NCI-H1105 treated with DMSO at 0.1 percent for 48 hours (cell line): ENCODE measurements at regions not wholly inside any gene's neighbourhood (a gene's known extent, or its start where the extent isn't known, plus 50 kb on each side); places are given as distances from the start of the nearest gene placed in this dataset.

ENCODE experiments used
- DNase-seq: peaks from one replicate; lab custom pipeline; 2025; lab: John Stamatoyannopoulos, UW

- peak; percentile 92 for DNase-seq
Observed at GRCh38 chr14:71497645-71498086, 434.6 kb upstream of the RGS6 start.

- DNase-seq: no peak
Observed at GRCh38 chr14:71498212-71498611, 434.0 kb upstream of the RGS6 start.

- no peak for DNase-seq
Observed at GRCh38 chr14:71499018-71499417, 433.2 kb upstream of the RGS6 start.

- DNase-seq: no peak
Observed at GRCh38 chr14:71507681-71508080, 424.5 kb upstream of the RGS6 start.

- no peak for DNase-seq
Observed at GRCh38 chr14:71508901-71509300, 423.3 kb upstream of the RGS6 start.

GRCh38 chr14:71511152-71511551 lies 421.1 kb upstream of the RGS6 start:
- no peak for DNase-seq

GRCh38 chr14:71514941-71515919 lies 417.0 kb upstream of the RGS6 start:
- peak; percentile 57 for DNase-seq

GRCh38 chr14:71521238-71522135 lies 410.7 kb upstream of the RGS6 start:
- no peak for DNase-seq

- DNase-seq: no peak
Observed at GRCh38 chr14:71523630-71524319, 408.5 kb upstream of the RGS6 start.

GRCh38 chr14:71524320-71524982 lies 407.8 kb upstream of the RGS6 start:
- no peak for DNase-seq

GRCh38 chr14:71525663-71526221 lies 406.5 kb upstream of the RGS6 start:
- DNase-seq: no peak

GRCh38 chr14:71526388-71526787 lies 405.8 kb upstream of the RGS6 start:
- no peak for DNase-seq

GRCh38 chr14:71527838-71528237 lies 404.4 kb upstream of the RGS6 start:
- DNase-seq: no peak

GRCh38 chr14:71529848-71530247 lies 402.4 kb upstream of the RGS6 start:
- no peak for DNase-seq

- DNase-seq: no peak
Observed at GRCh38 chr14:71532344-71532743, 399.9 kb upstream of the RGS6 start.

- DNase-seq: no peak
Observed at GRCh38 chr14:71532790-71533189, 399.4 kb upstream of the RGS6 start.

- DNase-seq: no peak
Observed at GRCh38 chr14:71533390-71533789, 398.8 kb upstream of the RGS6 start.

- DNase-seq: no peak
Observed at GRCh38 chr14:71533800-71534199, 398.4 kb upstream of the RGS6 start.

GRCh38 chr14:71534506-71534905 lies 397.7 kb upstream of the RGS6 start:
- no peak for DNase-seq

- no peak for DNase-seq
Observed at GRCh38 chr14:71536015-71536740, 396.1 kb upstream of the RGS6 start.
